Activated CD8-positive, alpha-beta memory T cell treated with anti-CD3 and anti-CD28 coated beads, Interleukin-2, amount 10 ng/mL, durations not matched to agents 7 days and 5 days (primary cell): ENCODE measurements at regions not wholly inside any gene's neighbourhood (a gene's known extent, or its start where the extent isn't known, plus 50 kb on each side); places are given as distances from the start of the nearest gene placed in this dataset.
"Not testable (repeated sequence)": the region's sequence is repeated elsewhere in the genome, so short reads cannot be mapped to it uniquely, and the experiment has no call there.

Source experiments
- ATAC-seq: fragments of 150-1000 bp; cut with Tn5 transposase; one replicate; pipeline ENCODE4 v1.10.0; 2021; ENCODE audit warnings: moderate library complexity
- CTCF ChIA-PET: fragments of 350-600 bp; sonication (Branson Sonifier 250); formaldehyde crosslinking; loops from one replicate; lab custom pipeline; 2021; ENCODE audit warnings: antibody characterized with exemption; lab: Charles Lee
- DNase-seq: peaks from one replicate; pipeline ENCODE4 v3.0.0-alpha.2; 2020
- H3K27ac Mint-ChIP-seq: one replicate; pipeline ENCODE4 v1.8.0; 2021; ENCODE audit warnings: mild to moderate bottlenecking, mixed read lengths
- H3K27me3 Mint-ChIP-seq: one replicate; pipeline ENCODE4 v1.8.0; 2021; ENCODE audit warnings: mixed read lengths
- H3K36me3 Mint-ChIP-seq: one replicate; pipeline ENCODE4 v1.8.0; 2021; ENCODE audit warnings: mild to moderate bottlenecking, mixed read lengths
- H3K4me1 Mint-ChIP-seq: one replicate; pipeline ENCODE4 v1.8.0; 2021; ENCODE audit warnings: mixed read lengths
- H3K4me3 Mint-ChIP-seq: one replicate; pipeline ENCODE4 v1.8.0; 2021; ENCODE audit warnings: mild to moderate bottlenecking, moderate library complexity, mixed read lengths
- H3K9me3 Mint-ChIP-seq: one replicate; pipeline ENCODE4 v1.8.0; 2022; ENCODE audit warnings: low read depth, mixed read lengths

- CTCF ChIA-PET = no interaction called here
- no peak for DNase-seq
- no peaks in the 10 kb centered on the region for H3K27me3 Mint-ChIP-seq
- H3K4me1 Mint-ChIP-seq = no peaks in the 10 kb centered on the region
- H3K36me3 Mint-ChIP-seq = no peaks in the 10 kb centered on the region
- peaks cover 17% of the 10 kb centered on the region for H3K9me3 Mint-ChIP-seq
- H3K4me3 Mint-ChIP-seq = no peak overlapping the region
- no peak overlapping the region for H3K27ac Mint-ChIP-seq
- ATAC-seq = no peak
Measured at GRCh38 chr21:18673789-18674188, 270.2 kb upstream of the TMPRSS15 start.

- Mint-ChIP-seq H3K4me1 (no peaks in the 10 kb centered on the region), H3K36me3 (no peaks in the 10 kb centered on the region), H3K27me3 (no peaks in the 10 kb centered on the region), H3K9me3 (peaks cover 16% of the 10 kb centered on the region), H3K4me3 (no peak overlapping the region), H3K27ac (no peak overlapping the region)
- CTCF ChIA-PET = interaction anchor here (0.6 kb wide), 1 partner anchor 185 kb away, joined by 3 read pairs; no protein-coding TSS in a partner anchor
- DNase-seq = no peak
- no peak for ATAC-seq
Measured at GRCh38 chr21:18677632-18678031, 274.0 kb upstream of the TMPRSS15 start.

GRCh38 chr21:18705971-18706370 is 302.4 kb upstream of the TMPRSS15 start:
- H3K4me3 Mint-ChIP-seq = no peak overlapping the region
- ATAC-seq = no peak
- peaks cover 9% of the 10 kb centered on the region for H3K9me3 Mint-ChIP-seq
- no peaks in the 10 kb centered on the region for H3K4me1 Mint-ChIP-seq
- DNase-seq = no peak
- H3K36me3 Mint-ChIP-seq = no peaks in the 10 kb centered on the region
- H3K27me3 Mint-ChIP-seq = no peaks in the 10 kb centered on the region
- no peak overlapping the region for H3K27ac Mint-ChIP-seq
- CTCF ChIA-PET = no interaction called here

GRCh38 chr21:18711662-18712061 is 308.1 kb upstream of the TMPRSS15 start:
- CTCF ChIA-PET = no interaction called here
- H3K9me3 Mint-ChIP-seq = peaks cover 18% of the 10 kb centered on the region
- no peaks in the 10 kb centered on the region for H3K27me3 Mint-ChIP-seq
- H3K36me3 Mint-ChIP-seq = no peaks in the 10 kb centered on the region
- H3K4me3 Mint-ChIP-seq = no peak overlapping the region
- H3K4me1 Mint-ChIP-seq = no peaks in the 10 kb centered on the region
- H3K27ac Mint-ChIP-seq = no peak overlapping the region
- DNase-seq = no peak
- no peak for ATAC-seq

GRCh38 chr21:18715606-18716005 is 312.0 kb upstream of the TMPRSS15 start:
- H3K36me3 Mint-ChIP-seq = no peaks in the 10 kb centered on the region
- ATAC-seq (no peak), DNase-seq (no peak)
- H3K27me3 Mint-ChIP-seq = no peaks in the 10 kb centered on the region
- no peaks in the 10 kb centered on the region for H3K4me1 Mint-ChIP-seq
- CTCF ChIA-PET = no interaction called here
- H3K4me3 Mint-ChIP-seq = no peak overlapping the region
- H3K9me3 Mint-ChIP-seq = peaks cover 13% of the 10 kb centered on the region
- no peak overlapping the region for H3K27ac Mint-ChIP-seq

- Mint-ChIP-seq H3K27me3 (no peaks in the 10 kb centered on the region), H3K4me1 (no peaks in the 10 kb centered on the region), H3K4me3 (no peak overlapping the region), H3K27ac (no peak overlapping the region), H3K36me3 (no peaks in the 10 kb centered on the region), H3K9me3 (peaks cover 10% of the 10 kb centered on the region)
- no peak for ATAC-seq
- no peak for DNase-seq
- CTCF ChIA-PET = no interaction called here
Measured at GRCh38 chr21:18716578-18717138, 313.1 kb upstream of the TMPRSS15 start.

GRCh38 chr21:18722193-18722592 is 318.6 kb upstream of the TMPRSS15 start:
- Mint-ChIP-seq H3K27me3 (no peaks in the 10 kb centered on the region), H3K4me3 (no peak overlapping the region), H3K36me3 (no peaks in the 10 kb centered on the region), H3K9me3 (peaks cover 11% of the 10 kb centered on the region), H3K27ac (no peak overlapping the region), H3K4me1 (no peaks in the 10 kb centered on the region)
- CTCF ChIA-PET = no interaction called here
- no peak for ATAC-seq
- DNase-seq = no peak

- Mint-ChIP-seq H3K27ac (no peak overlapping the region), H3K4me1 (no peaks in the 10 kb centered on the region), H3K4me3 (no peak overlapping the region), H3K36me3 (no peaks in the 10 kb centered on the region), H3K9me3 (peaks cover 11% of the 10 kb centered on the region), H3K27me3 (no peaks in the 10 kb centered on the region)
- DNase-seq (no peak), ATAC-seq (no peak)
- CTCF ChIA-PET = no interaction called here
Measured at GRCh38 chr21:18723171-18723570, 319.6 kb upstream of the TMPRSS15 start.

- H3K4me1 Mint-ChIP-seq = no peaks in the 10 kb centered on the region
- H3K4me3 Mint-ChIP-seq = no peak overlapping the region
- no peak overlapping the region for H3K27ac Mint-ChIP-seq
- H3K27me3 Mint-ChIP-seq = no peaks in the 10 kb centered on the region
- CTCF ChIA-PET = no interaction called here
- peaks cover 12% of the 10 kb centered on the region for H3K9me3 Mint-ChIP-seq
- ATAC-seq (no peak), DNase-seq (no peak)
- H3K36me3 Mint-ChIP-seq = no peaks in the 10 kb centered on the region
Measured at GRCh38 chr21:18725653-18726052, 322.1 kb upstream of the TMPRSS15 start.

GRCh38 chr21:18741954-18742353 is 338.4 kb upstream of the TMPRSS15 start:
- H3K4me3 Mint-ChIP-seq = no peak overlapping the region
- ATAC-seq (no peak), DNase-seq (no peak)
- H3K27me3 Mint-ChIP-seq = no peaks in the 10 kb centered on the region
- H3K27ac Mint-ChIP-seq = no peak overlapping the region
- H3K4me1 Mint-ChIP-seq = no peaks in the 10 kb centered on the region
- no peaks in the 10 kb centered on the region for H3K36me3 Mint-ChIP-seq
- peaks cover 9% of the 10 kb centered on the region for H3K9me3 Mint-ChIP-seq
- CTCF ChIA-PET = no interaction called here

- Mint-ChIP-seq H3K4me3 (no peak overlapping the region), H3K9me3 (peaks cover 2% of the 10 kb centered on the region), H3K27ac (no peak overlapping the region), H3K36me3 (no peaks in the 10 kb centered on the region), H3K27me3 (no peaks in the 10 kb centered on the region), H3K4me1 (no peaks in the 10 kb centered on the region)
- ATAC-seq (no peak), DNase-seq (no peak)
- CTCF ChIA-PET = no interaction called here
Measured at GRCh38 chr21:18743531-18743930, 339.9 kb upstream of the TMPRSS15 start.

- ATAC-seq = no peak
- no peak for DNase-seq
- Mint-ChIP-seq H3K9me3 (peaks cover 2% of the 10 kb centered on the region), H3K27ac (no peak overlapping the region), H3K4me1 (no peaks in the 10 kb centered on the region), H3K4me3 (no peak overlapping the region), H3K36me3 (no peaks in the 10 kb centered on the region), H3K27me3 (no peaks in the 10 kb centered on the region)
- CTCF ChIA-PET = no interaction called here
Measured at GRCh38 chr21:18744840-18745239, 341.3 kb upstream of the TMPRSS15 start.

- H3K9me3 Mint-ChIP-seq, H3K27me3 Mint-ChIP-seq, ATAC-seq, DNase-seq, H3K36me3 Mint-ChIP-seq, CTCF ChIA-PET, H3K4me3 Mint-ChIP-seq, H3K27ac Mint-ChIP-seq, H3K4me1 Mint-ChIP-seq: not testable (repeated sequence)
Measured at GRCh38 chr21:18752894-18753293, 349.3 kb upstream of the TMPRSS15 start.

GRCh38 chr21:18756272-18756671 is 352.7 kb upstream of the TMPRSS15 start:
- H3K9me3 Mint-ChIP-seq, CTCF ChIA-PET, H3K27ac Mint-ChIP-seq, H3K27me3 Mint-ChIP-seq, H3K4me3 Mint-ChIP-seq, ATAC-seq, H3K36me3 Mint-ChIP-seq, DNase-seq, H3K4me1 Mint-ChIP-seq: not testable (repeated sequence)

- ATAC-seq = no peak
- no peak for DNase-seq
- CTCF ChIA-PET = no interaction called here
- no peaks in the 10 kb centered on the region for H3K36me3 Mint-ChIP-seq
- H3K27ac Mint-ChIP-seq = no peak overlapping the region
- H3K9me3 Mint-ChIP-seq = peaks cover 8% of the 10 kb centered on the region
- no peaks in the 10 kb centered on the region for H3K27me3 Mint-ChIP-seq
- H3K4me3 Mint-ChIP-seq = no peak overlapping the region
- H3K4me1 Mint-ChIP-seq = no peaks in the 10 kb centered on the region
Measured at GRCh38 chr21:18759267-18759666, 355.7 kb upstream of the TMPRSS15 start.
